D341Med (cell line): ENCODE measurements at regions not wholly inside any gene's neighbourhood (a gene's known extent, or its start where the extent isn't known, plus 50 kb on each side); places are given as distances from the start of the nearest gene placed in this dataset.
"Not testable (repeated sequence)": the region's sequence is repeated elsewhere in the genome, so short reads cannot be mapped to it uniquely, and the experiment has no call there.

Experiments
- DNase-seq: peaks from one replicate; pipeline ENCODE4 v3.0.0; 2012; ENCODE audit warnings: low spot score

- no peak for DNase-seq
Observed at GRCh38 chr1:94362466-94363058, 55.6 kb upstream of the ABCD3 start.

GRCh38 chr1:94358630-94359599 is 59.3 kb upstream of the ABCD3 start:
- DNase-seq, result no peak

GRCh38 chr1:94357661-94358060 is 60.5 kb upstream of the ABCD3 start:
- no peak for DNase-seq

GRCh38 chr1:94355485-94355980 is 62.7 kb upstream of the ABCD3 start:
- no peak for DNase-seq

GRCh38 chr1:94351481-94351880 is 66.7 kb upstream of the ABCD3 start:
- no peak for DNase-seq

- DNase-seq, result no peak
Observed at GRCh38 chr1:94350350-94350924, 67.8 kb upstream of the ABCD3 start.

GRCh38 chr1:94349853-94350252 is 68.3 kb upstream of the ABCD3 start:
- no peak for DNase-seq

- DNase-seq, result not testable (repeated sequence)
Observed at GRCh38 chr1:94348386-94348785, 69.8 kb upstream of the ABCD3 start.

GRCh38 chr1:94345148-94345721 is 73.0 kb upstream of the ABCD3 start:
- no peak for DNase-seq

- no peak for DNase-seq
Observed at GRCh38 chr1:94342416-94342815, 75.8 kb upstream of the ABCD3 start.

- no peak for DNase-seq
Observed at GRCh38 chr1:94339206-94339927, 78.8 kb upstream of the ABCD3 start.

- DNase-seq, result no peak
Observed at GRCh38 chr1:94336991-94337390, 81.2 kb upstream of the ABCD3 start.

- DNase-seq, result peak; percentile 40
Observed at GRCh38 chr1:94335950-94336349, 82.2 kb upstream of the ABCD3 start.

- DNase-seq, result no peak
Observed at GRCh38 chr1:94335447-94335846, 82.7 kb upstream of the ABCD3 start.

GRCh38 chr1:94334764-94335163 is 83.4 kb upstream of the ABCD3 start:
- no peak for DNase-seq

- DNase-seq, result no peak
Observed at GRCh38 chr1:94332952-94333351, 85.2 kb upstream of the ABCD3 start.

- no peak for DNase-seq
Observed at GRCh38 chr1:94332516-94332915, 85.7 kb upstream of the ABCD3 start.

- DNase-seq, result no peak
Observed at GRCh38 chr1:94329986-94330385, 88.2 kb upstream of the ABCD3 start.

GRCh38 chr1:94329276-94329675 is 88.9 kb upstream of the ABCD3 start:
- DNase-seq, result no peak

GRCh38 chr1:94327001-94327690 is 89.8 kb upstream of the ARHGAP29 start:
- DNase-seq, result no peak

GRCh38 chr1:94326329-94326728 is 88.9 kb upstream of the ARHGAP29 start:
- DNase-seq, result no peak
